ENCODE measurements at regions not wholly inside any gene's neighbourhood (a gene's known extent, or its start where the extent isn't known, plus 50 kb on each side); places are given as distances from the start of the nearest gene placed in this dataset.

GRCh38 chrX:111005166-111005565 is 90.8 kb upstream of the PAK3 start:
- Histone ChIP-seq H3K36me3 (ENCODE audit: control insufficient read depth in 1 of 2, insufficient read depth in 2 of 2, low read length in 2 of 2) (no peaks in the 10 kb centered on the region), H3K79me2 (ENCODE audit: insufficient read depth, low read length) (no peaks in the 10 kb centered on the region), H3K4me1 (ENCODE audit: control insufficient read depth in 1 of 2, insufficient read depth in 2 of 2, low read length in 2 of 2) (no peaks in the 10 kb centered on the region), H3K4me2 (ENCODE audit: low read length) (no peak overlapping the region), H3K4me3 (replicated peaks in 1 of 2; ENCODE audit: low read depth in 1 of 2, low read length in 2 of 2) (no peak overlapping the region), H3K9me2 (ENCODE audit: insufficient read depth) (no peaks in the 10 kb centered on the region), H4K20me1 (ENCODE audit: insufficient read depth) (no peaks in the 10 kb centered on the region), H3K27ac (ENCODE audit: low read depth, low read length) (no peak overlapping the region), H2AFZ (ENCODE audit: low read depth, low read length, poor library complexity, severe bottlenecking) (no peak overlapping the region), H3K9me3 (ENCODE audit: control insufficient read depth in 1 of 2, insufficient read depth in 1 of 2, low read depth in 1 of 2, low read length in 2 of 2) (no peaks in the 10 kb centered on the region), H3K9ac (ENCODE audit: low read length) (no peak overlapping the region), H3K27me3 (ENCODE audit: insufficient read depth, low read length) (0 out of 2 replicates have a peak, but pooled peaks cover 2% of the 10 kb centered on the region)
- ATAC-seq (no peak), DNase-seq (ENCODE audit: low read depth, low spot score) (no peak)
- CTCF ChIA-PET = no interaction called here
- POLR2A ChIA-PET = no interaction called here
- RAD21 ChIA-PET (ENCODE audit: low non-redundant PET in 1 of 2, low total read pairs in 2 of 2, uncharacterized antibody in 2 of 2, unreplicated experiment in 2 of 2) = no interaction called here
- TF ChIP-seq ZFX (IDR thresholded peaks at IDR 0.05) (no peak), CBX3 (IDR thresholded peaks at IDR 0.05; ENCODE audit: low read depth) (no peak), SRF (IDR thresholded peaks at IDR 0.05; ENCODE audit: low read depth) (no peak), SP1 (IDR thresholded peaks at IDR 0.05; ENCODE audit: low read depth) (no peak), POLR2AphosphoS5 (IDR thresholded peaks at IDR 0.05; ENCODE audit: low read depth, low read length) (no peak), JUND (IDR thresholded peaks at IDR 0.05) (no peak), REST (IDR thresholded peaks at IDR 0.05; ENCODE audit: low read depth) (no peak), EZH2phosphoT487 (IDR thresholded peaks at IDR 0.05; ENCODE audit: borderline replicate concordance) (no peak), ZBTB33 (IDR thresholded peaks at IDR 0.05; ENCODE audit: extremely low read depth, insufficient replicate concordance, low read length) (no peak), POLR2A (IDR thresholded peaks at IDR 0.05; ENCODE audit: borderline replicate concordance, extremely low read depth, insufficient read depth, insufficient read length) (no peak), EGR1 (IDR thresholded peaks at IDR 0.05; ENCODE audit: low read depth) (no peak), CEBPB (IDR thresholded peaks at IDR 0.05; ENCODE audit: low read depth) (no peak), ATF3 (IDR thresholded peaks at IDR 0.05) (no peak), SIN3A (IDR thresholded peaks at IDR 0.05; ENCODE audit: low read depth) (no peak), ELF1 (IDR thresholded peaks at IDR 0.05; ENCODE audit: borderline replicate concordance, low read depth) (no peak), EZH2 (IDR thresholded peaks at IDR 0.05) (no peak), RAD21 (IDR thresholded peaks at IDR 0.05; ENCODE audit: low read depth) (no peak), YY1 (IDR thresholded peaks at IDR 0.05; ENCODE audit: extremely low read depth, insufficient replicate concordance, low read depth, low read length) (no peak), MAX (IDR thresholded peaks at IDR 0.05) (no peak)
- BruUV-seq (replicated peaks) = no TSS peak
- intact Hi-C loops (cut with micrococcal nuclease) = no loop called here
